Liver (tissue), 8 donors: ENCODE measurements at regions not wholly inside any gene's neighbourhood (a gene's known extent, or its start where the extent isn't known, plus 50 kb on each side); places are given as distances from the start of the nearest gene placed in this dataset.

Experiments
- DNase-seq: peaks from one replicate; pipeline ENCODE4 v3.0.0-alpha.2; 2017; ENCODE audit warnings: low spot score
- H3K27ac ChIP-seq, 2 donors: one replicate each; pipeline ENCODE4 v1.7.0; 2013; ENCODE audit warnings: inconsistent platforms in 2 of 2, low read length in 2 of 2, control low read depth in 1 of 2, low read depth in 1 of 2, mild to moderate bottlenecking in 1 of 2
- H3K27me3 ChIP-seq, 4 donors: one replicate each; pipeline versions ENCODE4 v1.6.1 to v1.7.0; 2013; ENCODE audit warnings: low read length in 3 of 4, inconsistent platforms in 1 of 4, mild to moderate bottlenecking in 1 of 4, moderate library complexity in 1 of 4; ENCODE audit not compliant: control insufficient read depth in 4 of 4, insufficient read depth in 4 of 4
- H3K36me3 ChIP-seq, 4 donors: one replicate each; pipeline versions ENCODE4 v1.6.1 to v1.7.0; 2013; ENCODE audit warnings: low read length in 3 of 4, mild to moderate bottlenecking in 3 of 4, low read depth in 1 of 4, moderate library complexity in 1 of 4; ENCODE audit not compliant: control insufficient read depth in 4 of 4, insufficient read depth in 3 of 4
- H3K4me1 ChIP-seq, 4 donors: one replicate each; pipeline versions ENCODE4 v1.6.1 to v1.7.0; 2013; ENCODE audit warnings: low read length in 3 of 4, mild to moderate bottlenecking in 3 of 4, moderate library complexity in 1 of 4; ENCODE audit not compliant: control insufficient read depth in 4 of 4, insufficient read depth in 4 of 4
- H3K4me3 ChIP-seq, 3 donors: one replicate each; pipeline versions ENCODE4 v1.6.1 to v1.7.0; 2013; ENCODE audit warnings: low read length in 3 of 3, control low read depth in 1 of 3, low read depth in 1 of 3, mild to moderate bottlenecking in 1 of 3
- H3K9ac ChIP-seq, 2 donors: one replicate each; pipeline ENCODE4 v1.7.0; 2013; ENCODE audit warnings: low read length in 2 of 2, mild to moderate bottlenecking in 2 of 2, moderate library complexity in 2 of 2, control low read depth in 1 of 2, low read depth in 1 of 2
- H3K9me3 ChIP-seq, 4 donors: one replicate each; pipeline versions ENCODE4 v1.6.1 to v1.7.0; 2013; ENCODE audit warnings: low read length in 3 of 4; ENCODE audit not compliant: control insufficient read depth in 4 of 4
- ATF3 ChIP-seq: IDR thresholded peaks from 2 replicates; pipeline ENCODE4 v1.6.1; 2016; ENCODE audit warnings: antibody characterized with exemption
- CTCF ChIP-seq: fragments of 150-350 bp; IDR thresholded peaks from 2 replicates; pipeline ENCODE4 v1.5.1; 2017; ENCODE audit warnings: improper control_type of control experiment, low read depth, low read length; ENCODE audit not compliant: missing input control
- EGR1 ChIP-seq, 2 donors: IDR thresholded peaks; 2 replicates each; pipeline ENCODE4 v1.6.1; 2016 to 2018; ENCODE audit warnings: antibody characterized with exemption in 2 of 2, low read depth in 2 of 2
- FOXA1 ChIP-seq: IDR thresholded peaks from 2 replicates; pipeline ENCODE4 v1.6.1; 2016; ENCODE audit warnings: antibody characterized with exemption
- FOXA2 ChIP-seq: IDR thresholded peaks from 2 replicates; pipeline ENCODE4 v1.6.1; 2016; ENCODE audit warnings: antibody characterized with exemption
- GABPA ChIP-seq, 2 donors: IDR thresholded peaks in 1 of 2; conservative IDR thresholded peaks in 1 of 2; 2 replicates each; pipeline ENCODE4 v1.6.1; 2016; ENCODE audit warnings: antibody characterized with exemption in 2 of 2, mild to moderate bottlenecking in 1 of 2, moderate library complexity in 1 of 2
- HNF4A ChIP-seq, 2 donors: conservative IDR thresholded peaks; 2 replicates each; pipeline ENCODE4 v1.6.1; 2016; ENCODE audit warnings: antibody characterized with exemption in 2 of 2, mild to moderate bottlenecking in 2 of 2
- HNF4G ChIP-seq: IDR thresholded peaks from 2 replicates; pipeline ENCODE4 v1.6.1; 2016; ENCODE audit warnings: antibody characterized with exemption
- JUND ChIP-seq, 2 donors: IDR thresholded peaks; 2 replicates each; pipeline ENCODE4 v1.6.1; 2016; ENCODE audit warnings: antibody characterized with exemption in 2 of 2
- MAX ChIP-seq: IDR thresholded peaks from 2 replicates; pipeline ENCODE4 v1.6.1; 2016; ENCODE audit warnings: antibody characterized with exemption
- NR2F2 ChIP-seq: IDR thresholded peaks from 2 replicates; pipeline ENCODE4 v1.6.1; 2016; ENCODE audit warnings: antibody characterized with exemption
- RAD21 ChIP-seq, 2 donors: IDR thresholded peaks; 2 replicates each; pipeline ENCODE4 v1.6.1; 2016; ENCODE audit warnings: antibody characterized with exemption in 2 of 2, mild to moderate bottlenecking in 2 of 2
- REST ChIP-seq: IDR thresholded peaks from 2 replicates; pipeline ENCODE4 v1.6.1; 2016; ENCODE audit warnings: antibody characterized with exemption, mild to moderate bottlenecking
- RXRA ChIP-seq, 2 donors: IDR thresholded peaks; 2 replicates each; pipeline ENCODE4 v1.6.1; 2017 to 2018; ENCODE audit warnings: antibody characterized with exemption in 2 of 2, mild to moderate bottlenecking in 1 of 2
- SP1 ChIP-seq: IDR thresholded peaks from 2 replicates; pipeline ENCODE4 v1.6.1; 2018; ENCODE audit warnings: antibody characterized with exemption, mild to moderate bottlenecking
- TAF1 ChIP-seq: conservative IDR thresholded peaks from 2 replicates; pipeline ENCODE4 v1.6.1; 2016; ENCODE audit warnings: antibody characterized with exemption, mild to moderate bottlenecking
- YY1 ChIP-seq: IDR thresholded peaks from 2 replicates; pipeline ENCODE4 v1.6.1; 2016; ENCODE audit warnings: antibody characterized with exemption, mild to moderate bottlenecking
- ZBTB33 ChIP-seq: IDR thresholded peaks from 2 replicates; pipeline ENCODE4 v1.6.1; 2016; ENCODE audit warnings: antibody characterized with exemption
- WGBS: extraction: QIAGEN DNeasy Blood & Tissue Kit; methylation state at CpG from one replicate; pipeline ENCODE4 v1.1.7; 2013; 5-methylcytosine and 5-hydroxymethylcytosine counted together
- donor health status: healthy.
- donor health status: healthy.
- donor health status: healthy.
- donor health status: healthy.
- donor health status: healthy.

- Histone ChIP-seq H3K9me3 (no peaks in the 10 kb centered on the region), H3K27me3 (no peaks in the 10 kb centered on the region), H3K36me3 (no peaks in the 10 kb centered on the region), H3K9ac (no peak overlapping the region), H3K4me3 (no peak overlapping the region), H3K27ac (no peak overlapping the region), H3K4me1 (no peaks in the 10 kb centered on the region)
- TF ChIP-seq EGR1 (IDR thresholded peaks at IDR 0.05; ENCODE audit: low read depth in 2 of 2) (no peak), HNF4G (no peak), RAD21 (IDR thresholded peaks at IDR 0.05) (no peak), RXRA (IDR thresholded peaks at IDR 0.05) (no peak), FOXA2 (no peak), REST (no peak), JUND (IDR thresholded peaks at IDR 0.05) (no peak), ATF3 (no peak), SP1 (no peak), MAX (no peak), YY1 (no peak), FOXA1 (no peak), CTCF (no peak), TAF1 (no peak), ZBTB33 (no peak), GABPA (IDR thresholded peaks at IDR 0.05 in 1 of 2, conservative IDR thresholded peaks at IDR 0.05 in 1 of 2) (no peak), NR2F2 (no peak), HNF4A (conservative IDR thresholded peaks at IDR 0.05) (no peak)
- 86% methylated on average over 22 of the region's 22 CpGs for WGBS
- no peak for DNase-seq
Measured at GRCh38 chr11:134634897-134635831, 223.1 kb upstream of the B3GAT1 start.
